RWPE2 (cell line): ENCODE measurements at regions not wholly inside any gene's neighbourhood (a gene's known extent, or its start where the extent isn't known, plus 50 kb on each side); places are given as distances from the start of the nearest gene placed in this dataset.

ENCODE experiments used
- ATAC-seq: fragments of 200-7000 bp; cut with Tn5 transposase; 3 replicates; pipeline ENCODE4 v1.9.1; 2021; ENCODE audit warnings: low read depth
- DNase-seq: peaks from one replicate; pipeline ENCODE4 v3.0.0-alpha.2; 2020; ENCODE audit warnings: low spot score
- H3K27ac ChIP-seq: fragments of 450-650 bp; 2 replicates; pipeline ENCODE4 v1.5.1; 2017; ENCODE audit warnings: mild to moderate bottlenecking; ENCODE audit not compliant: poor library complexity, severe bottlenecking
- H3K27me3 ChIP-seq: fragments of 250-450 bp; sonication (Bioruptor Pico); 2 replicates; pipeline ENCODE4 v1.5.1; 2021; ENCODE audit warnings: mild to moderate bottlenecking, moderate library complexity; ENCODE audit not compliant: insufficient read depth, poor library complexity, severe bottlenecking
- H3K36me3 ChIP-seq: fragments of 250-450 bp; sonication (Bioruptor Pico); 2 replicates; pipeline ENCODE4 v1.5.1; 2020; ENCODE audit warnings: low read depth, mild to moderate bottlenecking, moderate library complexity
- H3K4me1 ChIP-seq: fragments of 250-450 bp; sonication (Bioruptor Pico); 2 replicates; pipeline ENCODE4 v1.5.1; 2021; ENCODE audit warnings: mild to moderate bottlenecking, moderate library complexity; ENCODE audit not compliant: insufficient read depth, poor library complexity, severe bottlenecking
- H3K4me3 ChIP-seq: fragments of 250-450 bp; sonication (Bioruptor Pico); 2 replicates; pipeline ENCODE4 v1.5.1; 2021; ENCODE audit warnings: mild to moderate bottlenecking, moderate library complexity; ENCODE audit not compliant: severe bottlenecking
- H3K9me3 ChIP-seq: fragments of 250-450 bp; sonication (Bioruptor Pico); 2 replicates; pipeline ENCODE4 v1.5.1; 2021; ENCODE audit warnings: mild to moderate bottlenecking, moderate library complexity; ENCODE audit not compliant: severe bottlenecking
- TF ChIP-seq, protein P1 (sequence below): fragments of 450-650 bp; IDR thresholded peaks from one replicate; pipeline ENCODE4 v1.5.1; 2017; ENCODE audit warnings: mild to moderate bottlenecking, moderate library complexity; ENCODE audit not compliant: poor library complexity, severe bottlenecking

DNA sequence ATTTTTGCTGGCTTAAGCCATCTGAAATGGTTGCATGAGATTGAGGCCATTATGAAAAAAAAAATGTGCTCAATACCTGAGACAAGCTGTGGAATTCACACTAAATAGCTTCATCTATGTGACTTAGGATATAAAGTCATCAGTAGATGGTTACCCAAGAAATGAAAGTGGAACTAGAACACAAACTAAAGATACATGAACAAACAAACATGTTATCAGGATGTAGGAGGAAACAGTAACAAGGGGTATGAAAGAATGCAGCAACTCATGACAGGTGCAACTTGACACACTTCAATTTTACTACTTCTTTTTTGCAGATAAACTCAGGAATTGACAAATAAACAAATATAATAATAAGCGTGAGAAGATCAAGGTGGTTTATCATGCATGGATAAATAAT lies 155.0 kb downstream of the WT1 start:
- Histone ChIP-seq H3K9me3 (no peaks in the 10 kb centered on the region), H3K4me1 (no peaks in the 10 kb centered on the region), H3K27me3 (no peaks in the 10 kb centered on the region), H3K4me3 (no peak overlapping the region), H3K27ac (no peak overlapping the region), H3K36me3 (no peaks in the 10 kb centered on the region)
- TF ChIP-seq, protein P1, sequence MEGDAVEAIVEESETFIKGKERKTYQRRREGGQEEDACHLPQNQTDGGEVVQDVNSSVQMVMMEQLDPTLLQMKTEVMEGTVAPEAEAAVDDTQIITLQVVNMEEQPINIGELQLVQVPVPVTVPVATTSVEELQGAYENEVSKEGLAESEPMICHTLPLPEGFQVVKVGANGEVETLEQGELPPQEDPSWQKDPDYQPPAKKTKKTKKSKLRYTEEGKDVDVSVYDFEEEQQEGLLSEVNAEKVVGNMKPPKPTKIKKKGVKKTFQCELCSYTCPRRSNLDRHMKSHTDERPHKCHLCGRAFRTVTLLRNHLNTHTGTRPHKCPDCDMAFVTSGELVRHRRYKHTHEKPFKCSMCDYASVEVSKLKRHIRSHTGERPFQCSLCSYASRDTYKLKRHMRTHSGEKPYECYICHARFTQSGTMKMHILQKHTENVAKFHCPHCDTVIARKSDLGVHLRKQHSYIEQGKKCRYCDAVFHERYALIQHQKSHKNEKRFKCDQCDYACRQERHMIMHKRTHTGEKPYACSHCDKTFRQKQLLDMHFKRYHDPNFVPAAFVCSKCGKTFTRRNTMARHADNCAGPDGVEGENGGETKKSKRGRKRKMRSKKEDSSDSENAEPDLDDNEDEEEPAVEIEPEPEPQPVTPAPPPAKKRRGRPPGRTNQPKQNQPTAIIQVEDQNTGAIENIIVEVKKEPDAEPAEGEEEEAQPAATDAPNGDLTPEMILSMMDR: no peak
- ATAC-seq (no peak), DNase-seq (no peak)

DNA sequence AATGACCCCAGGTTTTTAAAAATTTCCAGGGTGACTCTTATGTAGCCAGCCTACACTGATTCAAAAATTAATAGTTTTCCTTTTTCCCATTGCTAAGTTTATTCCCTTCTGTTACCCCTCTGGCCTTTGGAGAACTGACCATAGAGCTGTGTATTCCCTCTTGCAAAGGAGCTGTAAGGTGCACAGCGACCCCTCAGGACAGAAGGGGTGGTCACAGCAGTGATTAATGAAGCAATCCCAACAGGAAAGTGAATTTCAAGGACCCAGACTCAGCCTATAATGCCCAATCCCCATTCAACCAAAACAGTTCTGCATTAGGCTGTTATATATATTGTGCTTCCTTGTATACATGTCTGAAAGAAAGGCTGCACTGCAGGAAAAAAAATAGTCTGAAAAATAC lies 147.1 kb downstream of the WT1 start:
- H3K27ac ChIP-seq: no peak overlapping the region
- no peaks in the 10 kb centered on the region for H3K36me3 ChIP-seq
- H3K9me3 ChIP-seq: no peaks in the 10 kb centered on the region
- H3K4me3 ChIP-seq: no peak overlapping the region
- TF ChIP-seq, protein P1: no peak
- H3K27me3 ChIP-seq: no peaks in the 10 kb centered on the region
- DNase-seq: no peak
- no peak for ATAC-seq
- H3K4me1 ChIP-seq: no peaks in the 10 kb centered on the region

DNA sequence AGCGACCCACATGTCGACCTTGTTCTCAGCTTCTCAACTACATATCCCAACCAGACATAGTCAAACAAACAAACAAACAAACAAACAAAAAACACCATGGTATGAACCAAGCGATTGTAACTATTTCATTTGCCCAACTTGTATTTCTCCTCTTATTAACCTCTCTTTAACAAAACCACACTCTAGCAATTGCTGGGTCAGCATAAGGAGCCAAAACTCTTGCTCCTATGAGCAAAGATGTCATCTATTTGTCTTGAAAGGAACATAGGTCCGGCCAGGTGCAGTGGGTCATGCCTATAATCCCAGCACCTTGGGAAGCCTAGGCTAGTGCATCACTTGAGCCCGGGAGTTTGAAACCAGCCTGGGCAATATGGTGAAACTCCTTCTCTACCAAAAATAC lies 145.6 kb downstream of the WT1 start:
- no peak for DNase-seq
- TF ChIP-seq, protein P1: no peak

DNA sequence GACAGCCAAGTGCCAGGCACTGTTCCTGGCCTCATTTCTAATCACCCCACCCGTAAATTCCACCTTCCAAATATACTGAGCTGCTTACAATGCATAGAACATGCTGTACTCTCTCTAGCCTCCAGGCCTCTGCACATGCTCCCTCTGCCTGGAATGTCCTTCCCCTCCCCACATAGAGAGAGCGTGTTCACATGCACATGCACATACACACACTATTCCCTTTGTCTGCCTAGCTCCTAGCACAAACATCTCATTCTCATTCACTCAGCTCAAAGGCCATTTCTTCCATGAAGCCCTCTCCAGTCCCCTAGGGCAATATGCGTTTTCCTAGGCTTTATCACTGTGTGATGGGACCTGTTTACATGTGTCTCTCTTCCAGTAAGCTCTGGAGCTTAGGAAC lies 144.6 kb downstream of the WT1 start:
- Histone ChIP-seq H3K4me1 (no peaks in the 10 kb centered on the region), H3K4me3 (no peak overlapping the region), H3K9me3 (no peaks in the 10 kb centered on the region), H3K27me3 (no peaks in the 10 kb centered on the region), H3K36me3 (no peaks in the 10 kb centered on the region), H3K27ac (no peak overlapping the region)
- TF ChIP-seq, protein P1: no peak
- no peak for DNase-seq
- ATAC-seq: peak; percentile 48; the same call in 1 of the 3 replicates

More for the DNA sequence above, 145.6 kb downstream of the WT1 start:
- H3K4me1 ChIP-seq: no peaks in the 10 kb centered on the region
- H3K27ac ChIP-seq: no peak overlapping the region
- no peak overlapping the region for H3K4me3 ChIP-seq
- no peak for ATAC-seq
- no peaks in the 10 kb centered on the region for H3K9me3 ChIP-seq
- H3K27me3 ChIP-seq: no peaks in the 10 kb centered on the region
- H3K36me3 ChIP-seq: no peaks in the 10 kb centered on the region

DNA sequence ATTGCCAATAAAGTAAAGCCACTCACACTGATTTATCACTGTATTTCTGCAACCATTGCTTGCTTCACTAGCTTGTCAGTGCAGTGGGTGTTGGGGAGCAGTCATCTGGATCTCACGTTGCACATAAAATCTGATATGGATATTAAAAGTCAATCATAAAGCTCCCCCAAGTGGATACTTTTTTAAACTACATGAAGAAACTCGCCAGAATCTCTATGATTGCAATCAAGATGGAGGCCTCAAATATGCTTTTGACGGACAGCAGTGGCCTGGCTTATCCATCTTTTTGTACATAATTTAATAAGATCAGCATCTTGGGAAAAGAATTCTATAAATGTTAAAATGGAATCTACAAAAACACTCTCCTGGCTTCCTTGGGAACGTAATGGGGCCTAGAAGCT lies 137.7 kb downstream of the WT1 start:
- TF ChIP-seq, protein P1: peak; percentile 50
- Histone ChIP-seq H3K36me3 (no peaks in the 10 kb centered on the region), H3K27ac (no peak overlapping the region), H3K27me3 (no peaks in the 10 kb centered on the region), H3K4me1 (peaks cover 1% of the 10 kb centered on the region), H3K4me3 (no peak overlapping the region), H3K9me3 (no peaks in the 10 kb centered on the region)
- ATAC-seq (peak; percentile 55), DNase-seq (no peak)
